Fibroblast of skin of right biceps (primary cell): ENCODE measurements at regions not wholly inside any gene's neighbourhood (a gene's known extent, or its start where the extent isn't known, plus 50 kb on each side); places are given as distances from the start of the nearest gene placed in this dataset.

Source experiments
- DNase-seq: peaks from one replicate; pipeline ENCODE4 v3.0.0-alpha.2; 2013

DNA sequence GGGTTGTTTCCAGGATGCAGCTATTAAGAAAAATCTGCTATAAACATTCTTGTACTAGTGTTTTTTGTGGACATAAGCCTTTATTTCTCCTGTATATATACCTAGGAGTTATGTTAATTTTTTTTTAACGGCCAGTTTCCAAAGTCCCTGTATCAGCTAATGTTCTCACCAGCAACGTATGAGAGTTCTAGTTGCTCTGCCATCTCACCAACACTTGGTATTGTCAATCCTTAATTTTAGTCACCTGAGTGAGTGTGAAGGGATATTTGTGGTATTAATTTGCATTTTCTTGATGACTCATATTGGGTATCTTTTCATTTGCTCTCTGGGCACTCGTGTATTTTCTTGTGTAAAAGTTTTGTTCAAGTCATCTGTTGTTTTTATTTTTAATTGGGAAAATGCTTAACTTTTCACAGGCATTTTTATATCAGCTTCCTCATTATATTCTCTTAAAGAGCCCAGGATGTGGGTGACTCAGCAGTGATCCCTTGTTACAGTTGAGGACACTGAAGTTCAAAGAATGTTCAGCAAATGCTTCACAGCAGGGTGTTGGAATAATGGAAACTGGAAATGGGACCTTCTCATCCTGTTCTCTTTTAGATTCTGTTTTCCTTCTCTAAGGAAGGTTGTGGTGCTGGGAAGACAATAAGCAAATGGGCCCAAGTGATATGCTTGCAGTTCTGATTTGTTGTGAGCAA, 176.3 kb upstream of the PRNP start:
- peak; percentile 67 for DNase-seq

GRCh38 chr20:4508773-4509172, 177.5 kb upstream of the PRNP start:
- peak; percentile 54 for DNase-seq

DNA sequence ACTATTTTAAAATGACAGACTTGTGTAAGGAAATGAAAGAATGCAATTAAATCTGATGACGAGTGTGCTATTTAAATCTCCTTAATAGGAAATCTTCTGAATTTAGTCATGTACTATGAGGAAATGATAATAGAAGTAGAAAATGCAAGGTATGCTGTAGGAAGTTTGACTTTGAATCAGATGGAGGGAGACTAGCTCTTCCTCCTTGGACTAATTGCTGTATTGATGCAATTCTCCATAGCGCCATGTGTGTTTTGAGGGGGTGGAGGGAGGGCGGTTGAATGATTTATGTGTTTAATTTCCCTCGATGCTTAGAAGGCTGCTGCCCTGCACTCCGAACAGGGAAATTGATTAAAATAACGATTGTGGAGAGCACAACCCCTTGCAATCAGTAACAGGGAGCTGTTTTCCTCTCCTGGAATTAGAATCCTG, 179.0 kb upstream of the PRNP start:
- DNase-seq: peak; percentile 98

DNA sequence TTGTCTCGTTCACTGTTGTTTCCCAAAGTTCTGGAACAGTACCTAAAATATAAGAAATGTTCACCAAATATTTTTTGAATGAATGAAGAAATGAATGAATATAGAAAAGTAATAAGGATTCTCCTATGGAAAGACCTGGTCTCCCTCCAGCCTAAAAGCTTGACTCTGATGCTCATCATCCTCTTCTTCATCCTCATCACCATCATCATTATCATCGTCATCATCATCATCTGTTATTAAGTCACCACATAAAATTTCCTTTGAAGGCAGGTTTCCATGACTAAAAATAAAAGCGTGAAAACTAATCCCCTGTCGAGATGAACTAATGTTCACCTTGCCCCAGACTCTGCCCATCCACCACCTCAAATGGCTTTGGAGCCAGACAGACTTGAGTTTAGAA, 181.4 kb upstream of the PRNP start:
- DNase-seq: no peak

DNA sequence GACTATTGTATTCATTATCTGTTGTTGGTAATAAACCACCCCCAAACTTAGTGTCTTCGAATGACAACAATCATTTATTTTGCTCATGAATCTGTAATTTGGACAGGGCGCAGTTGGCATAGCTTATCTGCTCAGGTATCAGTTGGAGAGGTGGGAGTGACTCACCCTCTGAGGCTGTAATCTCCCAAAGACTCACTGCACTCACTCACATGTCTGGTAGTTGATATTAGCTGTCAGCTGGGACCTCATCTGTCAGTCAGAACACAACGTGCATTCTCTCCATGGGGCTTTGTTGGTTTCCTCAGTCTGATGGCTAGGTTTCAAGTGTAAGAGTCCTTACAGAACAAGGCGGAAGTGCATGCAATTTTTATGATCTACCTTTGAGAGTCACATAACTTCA, 183.5 kb upstream of the PRNP start:
- DNase-seq: no peak

- no peak for DNase-seq
Measured at GRCh38 chr20:4493386-4493785, 192.9 kb upstream of the PRNP start.

- DNase-seq: peak; percentile 55
Measured at GRCh38 chr20:4491643-4492042, 194.6 kb upstream of the PRNP start.

- peak; percentile 54 for DNase-seq
Measured at GRCh38 chr20:4490606-4491280, 195.5 kb upstream of the PRNP start.

GRCh38 chr20:4490045-4490444, 196.2 kb upstream of the PRNP start:
- no peak for DNase-seq

DNA sequence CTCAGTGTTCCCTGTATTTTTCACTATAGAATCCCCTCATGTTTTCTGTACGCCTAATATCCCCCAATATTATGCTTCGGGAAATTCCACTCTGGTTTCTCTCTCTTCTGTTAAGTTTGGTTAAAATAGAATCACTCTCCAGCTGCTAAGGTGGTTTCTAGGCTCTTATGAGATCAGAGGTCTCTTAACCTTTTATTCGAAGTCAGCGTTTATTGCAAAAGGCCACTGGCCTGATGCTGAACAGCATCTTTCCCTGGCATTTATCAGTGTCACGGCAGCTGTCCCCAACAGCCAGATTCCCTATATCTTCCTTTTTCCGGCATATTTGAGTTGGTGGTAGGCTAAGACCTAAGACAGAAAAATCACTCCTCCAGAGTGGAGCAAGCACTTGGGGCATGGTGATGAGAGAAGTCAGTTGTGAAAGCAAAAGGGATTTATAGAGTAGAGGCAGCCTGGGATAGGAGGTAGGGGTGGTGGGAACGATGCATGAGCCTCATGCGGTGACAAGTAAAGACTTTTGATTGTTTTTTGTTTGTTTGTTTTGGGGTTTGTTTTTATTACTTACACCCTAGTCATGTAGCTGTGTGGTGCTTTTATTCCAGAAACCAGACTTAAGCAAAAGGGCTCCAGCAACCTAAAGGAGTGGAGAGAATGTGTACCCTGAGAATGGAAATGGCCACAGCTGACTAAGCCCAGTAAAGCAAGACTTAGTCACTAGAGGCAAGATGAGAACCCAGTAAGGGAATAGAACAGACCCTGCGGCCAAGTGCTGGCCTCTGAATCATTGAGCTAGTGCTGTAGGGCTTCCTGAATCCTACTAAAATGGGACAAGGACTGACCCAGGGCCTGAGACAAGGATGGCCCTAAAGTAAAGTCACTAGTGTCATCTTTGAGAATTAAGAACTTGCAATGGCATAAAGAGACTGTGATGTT, 197.6 kb upstream of the PRNP start:
- DNase-seq: peak; percentile 75

DNA sequence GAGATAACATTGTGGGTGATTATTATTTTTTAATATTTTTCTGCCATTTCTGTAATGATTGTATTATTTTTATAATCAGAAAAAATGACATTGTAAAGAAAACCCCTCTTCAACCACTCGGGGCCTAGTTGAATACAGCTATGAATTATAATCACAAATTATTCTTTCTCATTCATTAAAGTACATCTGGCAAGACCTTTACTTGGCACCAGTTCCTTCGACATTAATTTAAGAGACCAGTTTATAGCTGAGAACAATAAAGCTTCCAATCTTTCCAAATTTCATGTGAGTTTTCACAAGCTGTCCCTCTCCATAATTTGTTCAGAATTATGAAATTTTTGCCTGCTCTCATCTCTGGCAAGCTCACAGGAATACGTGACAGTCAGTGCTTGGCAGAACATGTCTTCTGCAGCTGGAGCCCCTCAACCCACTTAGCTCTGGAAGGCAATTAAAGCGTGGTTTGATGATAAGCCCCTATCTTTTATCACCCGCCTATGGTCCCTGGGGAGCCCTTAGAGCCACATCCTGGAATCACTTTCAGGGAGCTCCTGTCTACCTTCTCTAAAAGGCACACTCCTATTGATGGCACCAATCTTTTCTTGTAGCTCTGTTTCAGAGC, 201.8 kb upstream of the PRNP start:
- no peak for DNase-seq

- DNase-seq: no peak
Measured at GRCh38 chr20:4483961-4484360, 202.3 kb upstream of the PRNP start.

GRCh38 chr20:4483486-4483885, 202.8 kb upstream of the PRNP start:
- DNase-seq: peak; percentile 80

DNA sequence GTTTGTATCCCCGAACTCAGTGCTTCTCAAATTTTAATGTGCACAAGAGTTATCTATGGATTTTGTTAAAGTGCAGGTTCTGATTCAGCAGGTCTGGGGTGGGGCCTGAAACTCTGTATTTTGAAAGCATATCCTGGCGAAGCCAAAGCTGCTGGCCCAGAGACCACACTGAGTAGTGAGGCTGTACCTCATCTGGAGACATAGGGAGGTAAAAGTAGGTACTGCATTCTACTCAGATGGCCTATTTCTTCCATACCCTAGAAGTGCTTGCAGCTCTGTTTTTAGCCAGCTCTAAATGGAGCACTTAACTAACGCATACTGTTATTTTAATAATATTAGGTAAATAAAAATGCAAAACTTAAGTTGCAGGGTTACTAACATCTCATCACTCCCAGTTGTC, 206.2 kb upstream of the PRNP start:
- no peak for DNase-seq

DNA sequence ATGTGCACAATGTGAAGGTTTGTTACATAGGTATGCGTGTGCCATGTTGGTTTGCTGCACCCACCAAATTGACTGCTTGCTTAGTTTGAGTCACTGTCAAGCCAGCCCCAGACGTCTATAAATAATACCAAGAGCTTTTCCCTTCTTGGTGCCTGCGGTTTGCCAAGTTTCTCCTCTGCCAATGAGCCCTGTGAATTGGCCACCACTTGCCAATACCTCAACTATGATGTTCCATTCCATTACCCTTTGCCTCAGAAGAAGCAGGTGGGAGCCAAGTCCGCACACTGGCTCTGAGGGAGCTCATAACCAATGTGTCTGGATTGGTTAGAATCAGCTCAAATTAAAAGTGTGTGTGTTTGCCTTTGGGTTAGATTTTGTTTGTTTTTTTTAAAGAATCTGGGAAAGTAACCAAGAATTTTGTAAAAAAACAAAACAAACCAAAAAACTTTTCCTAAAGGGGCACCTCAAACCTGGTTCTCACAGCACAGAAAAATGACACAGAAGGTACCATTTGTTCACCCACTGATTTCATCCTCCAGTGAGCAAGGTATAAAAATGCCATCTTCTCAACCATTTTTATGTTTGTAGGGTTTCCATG, 209.3 kb upstream of the PRNP start:
- DNase-seq: no peak

DNA sequence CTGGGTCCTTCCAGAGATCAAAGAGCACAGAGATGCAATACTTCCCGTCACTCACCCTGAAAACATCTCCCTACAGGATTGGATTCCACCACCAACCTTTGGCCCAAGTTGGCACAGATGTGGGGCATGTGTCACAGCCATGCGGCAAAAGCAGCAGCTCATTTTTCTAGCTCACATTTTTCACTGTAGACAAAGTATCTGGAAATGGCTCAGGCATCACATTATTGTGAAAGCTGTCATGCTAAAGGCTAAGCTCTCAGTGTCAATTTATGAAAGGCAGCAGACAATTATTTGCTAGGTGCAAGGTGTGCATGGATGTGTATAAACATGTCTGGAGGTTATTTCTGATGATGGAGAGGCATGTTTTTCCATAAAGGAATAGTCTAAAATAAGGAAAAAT, 213.3 kb upstream of the PRNP start:
- peak; percentile 63 for DNase-seq

DNA sequence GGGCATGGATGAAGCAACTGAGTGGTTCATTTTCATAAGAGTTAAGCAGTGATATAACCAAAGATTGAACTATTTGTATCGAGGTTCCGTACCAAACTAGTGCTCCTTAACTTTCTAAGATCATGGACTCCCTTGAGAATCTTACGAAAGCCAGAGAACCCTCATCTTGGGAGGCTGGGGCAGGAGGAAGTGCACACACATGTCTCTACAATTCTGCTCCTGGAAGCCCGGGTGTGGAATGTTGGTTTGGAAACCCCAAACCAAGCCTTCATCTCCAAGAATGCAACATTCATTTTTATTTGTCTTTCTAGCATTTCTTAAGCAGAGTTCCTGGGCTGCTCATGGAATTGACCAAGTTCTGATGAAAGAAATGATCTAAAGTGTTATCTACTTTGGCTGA, 215.0 kb upstream of the PRNP start:
- DNase-seq: peak; percentile 77

DNA sequence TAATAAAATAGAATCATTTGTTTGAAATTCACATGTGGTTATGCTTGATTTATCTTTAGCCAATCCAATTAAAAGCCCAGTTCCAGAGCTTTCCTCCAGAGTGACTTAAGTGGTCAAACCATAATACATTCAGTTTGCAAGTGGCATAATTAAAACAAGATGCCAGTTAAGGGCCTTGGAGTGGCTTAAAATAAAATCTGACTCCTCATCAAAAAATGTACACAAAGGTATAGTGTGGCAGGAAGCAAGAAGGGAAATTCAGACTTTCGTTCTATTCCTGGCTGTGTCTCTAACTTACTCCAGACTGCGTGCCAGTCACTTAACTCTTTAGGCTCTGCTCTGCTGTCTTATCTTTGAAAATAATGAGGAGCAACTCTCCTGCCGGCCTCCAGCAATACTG, 215.9 kb upstream of the PRNP start:
- peak; percentile 93 for DNase-seq

DNA sequence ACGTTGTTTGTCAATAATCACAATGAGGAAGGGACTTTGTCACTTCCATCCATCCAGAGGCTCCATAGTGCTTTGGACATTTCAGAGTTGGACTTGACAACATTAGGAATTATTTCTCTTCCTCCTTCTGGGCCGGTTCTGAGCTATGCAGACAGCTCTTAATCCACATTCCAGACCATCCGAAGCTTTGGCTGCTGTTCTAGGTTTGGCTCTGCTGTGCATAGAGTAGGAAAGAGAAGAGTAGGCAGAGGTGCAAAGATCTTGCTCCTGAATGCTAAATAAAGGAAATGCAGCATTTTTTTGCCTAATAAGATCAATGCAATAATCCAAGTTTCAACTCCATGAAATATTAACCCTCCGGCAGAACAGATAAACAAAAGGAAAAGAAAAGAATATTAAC, 216.3 kb upstream of the PRNP start:
- DNase-seq: peak; percentile 36

DNA sequence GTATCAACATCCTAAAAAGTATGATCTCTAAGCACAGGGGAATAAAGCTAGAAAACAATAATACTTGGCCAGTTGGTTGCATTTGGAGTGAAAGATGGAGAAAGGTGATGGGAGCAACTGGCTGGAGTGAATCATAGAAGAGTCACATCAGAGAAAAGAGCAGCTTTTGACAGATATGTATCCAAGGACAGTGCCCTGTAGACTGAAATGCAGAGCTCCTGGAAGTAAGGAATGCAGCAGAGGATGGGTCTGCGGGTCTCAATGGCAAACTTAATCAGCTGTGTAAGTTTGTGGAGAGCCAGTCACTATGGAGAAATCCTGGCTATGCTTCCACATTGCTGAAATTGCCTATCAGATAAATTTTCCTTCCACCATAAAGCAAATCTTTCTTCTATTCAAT, 218.1 kb upstream of the PRNP start:
- no peak for DNase-seq

GRCh38 chr20:4465855-4466545, 216.9 kb upstream of the ADRA1D start:
- DNase-seq: peak; percentile 59

DNA sequence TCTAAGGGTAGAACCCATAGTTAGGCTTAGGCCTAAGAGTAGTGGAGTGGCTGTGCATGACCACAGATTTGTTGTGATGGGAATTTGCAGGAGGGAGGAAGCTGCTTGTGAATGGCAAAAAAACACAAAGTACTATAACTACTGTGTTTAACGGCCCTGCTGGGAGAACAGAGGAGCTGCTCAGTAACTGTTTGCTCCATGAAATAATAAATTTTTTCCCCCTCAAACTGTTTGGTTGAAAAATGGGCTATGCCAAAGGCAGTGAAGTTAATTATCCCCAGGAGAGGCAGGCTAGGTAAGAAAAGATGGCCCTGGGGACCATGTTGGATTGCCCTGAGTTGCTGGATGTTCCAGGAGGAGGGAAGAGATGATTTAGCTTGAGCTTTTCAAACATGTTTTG, 216.1 kb upstream of the ADRA1D start:
- no peak for DNase-seq
